SKM-1 treated with dmso at 0.1 percent for 144 hours (cell line): ENCODE measurements at regions not wholly inside any gene's neighbourhood (a gene's known extent, or its start where the extent isn't known, plus 50 kb on each side); places are given as distances from the start of the nearest gene placed in this dataset.

Source experiments
- DNase-seq: peaks from one replicate; lab custom pipeline; 2025; ENCODE audit not compliant: unreplicated experiment; lab: John Stamatoyannopoulos, UW

GRCh38 chr9:89892920-89893319, 288.1 kb downstream of the GADD45G start:
- no peak for DNase-seq

GRCh38 chr9:89893886-89894285, 289.1 kb downstream of the GADD45G start:
- DNase-seq, result no peak

GRCh38 chr9:89896806-89897340, 292.1 kb downstream of the GADD45G start:
- DNase-seq, result no peak

- no peak for DNase-seq
Observed at GRCh38 chr9:89899573-89899972, 294.8 kb downstream of the GADD45G start.

- DNase-seq, result no peak
Observed at GRCh38 chr9:89901920-89902319, 297.1 kb downstream of the GADD45G start.

GRCh38 chr9:89902450-89903140, 297.8 kb downstream of the GADD45G start:
- no peak for DNase-seq

- DNase-seq, result no peak
Observed at GRCh38 chr9:89903141-89903475, 298.3 kb downstream of the GADD45G start.

- DNase-seq, result no peak
Observed at GRCh38 chr9:89905606-89906338, 301.0 kb downstream of the GADD45G start.

GRCh38 chr9:89911721-89912604, 307.2 kb downstream of the GADD45G start:
- no peak for DNase-seq

- DNase-seq, result no peak
Observed at GRCh38 chr9:89912605-89912953, 307.8 kb downstream of the GADD45G start.

GRCh38 chr9:89915187-89915586, 310.4 kb downstream of the GADD45G start:
- DNase-seq, result no peak

GRCh38 chr9:89916001-89916597, 311.3 kb downstream of the GADD45G start:
- no peak for DNase-seq

GRCh38 chr9:89917861-89918260, 313.0 kb downstream of the GADD45G start:
- DNase-seq, result no peak

- DNase-seq, result peak; percentile 3
Observed at GRCh38 chr9:89919171-89919681, 314.4 kb downstream of the GADD45G start.

- DNase-seq, result no peak
Observed at GRCh38 chr9:89920131-89920530, 315.3 kb downstream of the GADD45G start.

- no peak for DNase-seq
Observed at GRCh38 chr9:89920951-89921350, 316.1 kb downstream of the GADD45G start.

GRCh38 chr9:89922099-89922498, 317.3 kb downstream of the GADD45G start:
- no peak for DNase-seq

- DNase-seq, result no peak
Observed at GRCh38 chr9:89923174-89923573, 318.4 kb downstream of the GADD45G start.

GRCh38 chr9:89923961-89924504, 319.2 kb downstream of the GADD45G start:
- DNase-seq, result no peak

GRCh38 chr9:89924611-89925010, 319.8 kb downstream of the GADD45G start:
- DNase-seq, result no peak

- no peak for DNase-seq
Observed at GRCh38 chr9:89926167-89926566, 321.4 kb downstream of the GADD45G start.
